Activated CD8-positive, alpha-beta T cell treated with anti-CD3 and anti-CD28 coated beads, Interleukin-2, amount 10 ng/mL, durations not matched to agents 7 days and 5 days (primary cell): ENCODE measurements at regions not wholly inside any gene's neighbourhood (a gene's known extent, or its start where the extent isn't known, plus 50 kb on each side); places are given as distances from the start of the nearest gene placed in this dataset.

Experiments used
- ATAC-seq: fragments of 150-1000 bp; cut with Tn5 transposase; one replicate; pipeline ENCODE4 v1.10.0; 2021; ENCODE audit warnings: moderate library complexity
- CTCF ChIA-PET: fragments of 350-600 bp; sonication (Branson Sonifier 250); formaldehyde crosslinking; loops from one replicate; lab custom pipeline; 2021; ENCODE audit warnings: antibody characterized with exemption; lab: Charles Lee
- POLR2A ChIA-PET: fragments of 350-600 bp; sonication (Branson Sonifier 250); formaldehyde crosslinking; loops from one replicate; lab custom pipeline; 2021; ENCODE audit warnings: antibody characterized with exemption; lab: Charles Lee
- DNase-seq: peaks from one replicate; pipeline ENCODE4 v3.0.0-alpha.2; 2020
- H3K27ac Mint-ChIP-seq: one replicate; pipeline ENCODE4 v1.8.0; 2021; ENCODE audit warnings: mild to moderate bottlenecking, mixed read lengths
- H3K27me3 Mint-ChIP-seq: one replicate; pipeline ENCODE4 v1.8.0; 2021; ENCODE audit warnings: low read depth, mixed read lengths
- H3K36me3 Mint-ChIP-seq: one replicate; pipeline ENCODE4 v1.8.0; 2021; ENCODE audit warnings: low read depth, mixed read lengths
- H3K4me1 Mint-ChIP-seq: one replicate; pipeline ENCODE4 v1.8.0; 2021; ENCODE audit warnings: low read depth, mixed read lengths
- H3K4me3 Mint-ChIP-seq: one replicate; pipeline ENCODE4 v1.8.0; 2021; ENCODE audit warnings: mild to moderate bottlenecking, mixed read lengths
- H3K9me3 Mint-ChIP-seq: one replicate; pipeline ENCODE4 v1.8.0; 2022; ENCODE audit warnings: mixed read lengths; ENCODE audit not compliant: insufficient read depth

- DNase-seq (no peak), ATAC-seq (no peak)
- Mint-ChIP-seq H3K27me3 (peaks cover 18% of the 10 kb centered on the region), H3K36me3 (no peaks in the 10 kb centered on the region), H3K4me1 (no peaks in the 10 kb centered on the region), H3K27ac (no peak overlapping the region), H3K4me3 (no peak overlapping the region), H3K9me3 (no peaks in the 10 kb centered on the region)
- POLR2A ChIA-PET: no interaction called here
- CTCF ChIA-PET: interaction anchor here (0.6 kb wide), 1 partner anchor 218 kb away, joined by 3 read pairs; no protein-coding TSS in a partner anchor
Measured at GRCh38 chr3:194280777-194281176, 70.4 kb downstream of the CPN2 start.

- peaks cover 18% of the 10 kb centered on the region for H3K27me3 Mint-ChIP-seq
- no peak overlapping the region for H3K4me3 Mint-ChIP-seq
- ChIA-PET POLR2A (no interaction called here), CTCF (interaction anchor here (0.6 kb wide), 1 partner anchor 217 kb away, joined by 3 read pairs; no protein-coding TSS in a partner anchor)
- H3K27ac Mint-ChIP-seq: no peak overlapping the region
- no peak for DNase-seq
- H3K9me3 Mint-ChIP-seq: no peaks in the 10 kb centered on the region
- H3K4me1 Mint-ChIP-seq: no peaks in the 10 kb centered on the region
- no peaks in the 10 kb centered on the region for H3K36me3 Mint-ChIP-seq
- ATAC-seq: no peak
Measured at GRCh38 chr3:194281306-194281705, 69.8 kb downstream of the CPN2 start.

GRCh38 chr3:194281766-194282165 is 69.4 kb downstream of the CPN2 start:
- Mint-ChIP-seq H3K4me3 (no peak overlapping the region), H3K36me3 (no peaks in the 10 kb centered on the region), H3K4me1 (no peaks in the 10 kb centered on the region), H3K27ac (no peak overlapping the region), H3K9me3 (no peaks in the 10 kb centered on the region), H3K27me3 (peaks cover 18% of the 10 kb centered on the region)
- no peak for DNase-seq
- POLR2A ChIA-PET: no interaction called here
- no peak for ATAC-seq
- CTCF ChIA-PET: no interaction called here

- Mint-ChIP-seq H3K9me3 (no peaks in the 10 kb centered on the region), H3K4me3 (no peak overlapping the region), H3K36me3 (no peaks in the 10 kb centered on the region), H3K4me1 (no peaks in the 10 kb centered on the region), H3K27me3 (peaks cover 23% of the 10 kb centered on the region), H3K27ac (no peak overlapping the region)
- ATAC-seq (no peak), DNase-seq (no peak)
- CTCF ChIA-PET: no interaction called here
- POLR2A ChIA-PET: no interaction called here
Measured at GRCh38 chr3:194282436-194283122, 68.5 kb downstream of the CPN2 start.

- no peak for DNase-seq
- ChIA-PET CTCF (no interaction called here), POLR2A (interaction anchor here (0.6 kb wide), 1 partner anchor 587 kb away, joined by 3 read pairs; no protein-coding TSS in a partner anchor)
- Mint-ChIP-seq H3K27ac (no peak overlapping the region), H3K27me3 (peaks cover 27% of the 10 kb centered on the region), H3K9me3 (no peaks in the 10 kb centered on the region), H3K36me3 (no peaks in the 10 kb centered on the region), H3K4me1 (no peaks in the 10 kb centered on the region), H3K4me3 (no peak overlapping the region)
- no peak for ATAC-seq
Measured at GRCh38 chr3:194283221-194284006, 67.7 kb downstream of the CPN2 start.

- Mint-ChIP-seq H3K36me3 (no peaks in the 10 kb centered on the region), H3K4me3 (no peak overlapping the region), H3K27me3 (peaks cover 35% of the 10 kb centered on the region), H3K9me3 (no peaks in the 10 kb centered on the region), H3K27ac (no peak overlapping the region), H3K4me1 (no peaks in the 10 kb centered on the region)
- ATAC-seq (no peak), DNase-seq (no peak)
- ChIA-PET POLR2A (no interaction called here), CTCF (no interaction called here)
Measured at GRCh38 chr3:194284351-194284750, 66.8 kb downstream of the CPN2 start.

GRCh38 chr3:194285024-194285849 is 65.9 kb downstream of the CPN2 start:
- no peak overlapping the region for H3K4me3 Mint-ChIP-seq
- no peak for ATAC-seq

GRCh38 chr3:194285850-194286197 is 65.3 kb downstream of the CPN2 start:
- ATAC-seq (no peak), DNase-seq (no peak)
- H3K27ac Mint-ChIP-seq: no peak overlapping the region
- H3K36me3 Mint-ChIP-seq: peaks cover 2% of the 10 kb centered on the region
- POLR2A ChIA-PET: no interaction called here
- CTCF ChIA-PET: interaction anchor here (1.5 kb wide), 1 partner anchor 30 kb away, joined by 7 read pairs; no protein-coding TSS in a partner anchor
- peaks cover 40% of the 10 kb centered on the region for H3K27me3 Mint-ChIP-seq
- no peak overlapping the region for H3K4me3 Mint-ChIP-seq
- H3K4me1 Mint-ChIP-seq: no peaks in the 10 kb centered on the region
- no peaks in the 10 kb centered on the region for H3K9me3 Mint-ChIP-seq

More at GRCh38 chr3:194285024-194285849, 65.9 kb downstream of the CPN2 start:
- ChIA-PET POLR2A (no interaction called here), CTCF (no interaction called here)
- H3K4me1 Mint-ChIP-seq: no peaks in the 10 kb centered on the region
- no peaks in the 10 kb centered on the region for H3K9me3 Mint-ChIP-seq
- no peak for DNase-seq
- H3K36me3 Mint-ChIP-seq: peaks cover 2% of the 10 kb centered on the region
- H3K27me3 Mint-ChIP-seq: peaks cover 40% of the 10 kb centered on the region
- H3K27ac Mint-ChIP-seq: no peak overlapping the region

- Mint-ChIP-seq H3K4me1 (no peaks in the 10 kb centered on the region), H3K27me3 (peaks cover 46% of the 10 kb centered on the region), H3K27ac (no peak overlapping the region), H3K9me3 (no peaks in the 10 kb centered on the region), H3K36me3 (peaks cover 2% of the 10 kb centered on the region), H3K4me3 (no peak overlapping the region)
- DNase-seq: no peak
- ChIA-PET POLR2A (no interaction called here), CTCF (interaction anchor here (1.5 kb wide), 1 partner anchor 29 kb away, joined by 7 read pairs; no protein-coding TSS in a partner anchor)
- ATAC-seq: no peak
Measured at GRCh38 chr3:194286375-194287146, 64.6 kb downstream of the CPN2 start.

GRCh38 chr3:194287374-194287773 is 63.8 kb downstream of the CPN2 start:
- Mint-ChIP-seq H3K9me3 (no peaks in the 10 kb centered on the region), H3K36me3 (peaks cover 4% of the 10 kb centered on the region), H3K4me3 (no peak overlapping the region), H3K27ac (no peak overlapping the region), H3K4me1 (no peaks in the 10 kb centered on the region), H3K27me3 (peaks cover 46% of the 10 kb centered on the region)
- ChIA-PET POLR2A (no interaction called here), CTCF (interaction anchor here (1.5 kb wide), 1 partner anchor 28 kb away, joined by 7 read pairs; no protein-coding TSS in a partner anchor)
- DNase-seq (no peak), ATAC-seq (no peak)
